Activated CD8-positive, alpha-beta T cell treated with anti-CD3 and anti-CD28 coated beads for 36 hours (primary cell): ENCODE measurements at regions not wholly inside any gene's neighbourhood (a gene's known extent, or its start where the extent isn't known, plus 50 kb on each side); places are given as distances from the start of the nearest gene placed in this dataset.

ENCODE experiments used
- ATAC-seq: fragments of 200-7000 bp; cut with Tn5 transposase; one replicate; pipeline ENCODE4 v1.10.0; 2021; ENCODE audit warnings: mild to moderate bottlenecking, moderate library complexity
- CTCF ChIA-PET: fragments of 350-600 bp; sonication (Branson Sonifier 250); formaldehyde crosslinking; loops from one replicate; lab custom pipeline; 2021; ENCODE audit warnings: antibody characterized with exemption; lab: Charles Lee
- POLR2A ChIA-PET: fragments of 350-600 bp; sonication (Branson Sonifier 250); formaldehyde crosslinking; loops from one replicate; lab custom pipeline; 2021; ENCODE audit warnings: antibody characterized with exemption; lab: Charles Lee
- DNase-seq: peaks from one replicate; pipeline ENCODE4 v3.0.0-alpha.2; 2020
- H3K27ac Mint-ChIP-seq: one replicate; pipeline ENCODE4 v1.8.0; 2021; ENCODE audit warnings: mild to moderate bottlenecking, mixed read lengths
- H3K27me3 Mint-ChIP-seq: one replicate; pipeline ENCODE4 v1.8.0; 2021; ENCODE audit warnings: mixed read lengths
- H3K36me3 Mint-ChIP-seq: one replicate; pipeline ENCODE4 v1.8.0; 2021; ENCODE audit warnings: low read depth, mixed read lengths
- H3K4me1 Mint-ChIP-seq: one replicate; pipeline ENCODE4 v1.8.0; 2021; ENCODE audit warnings: low read depth, mixed read lengths
- H3K4me3 Mint-ChIP-seq: one replicate; pipeline ENCODE4 v1.8.0; 2021; ENCODE audit warnings: mild to moderate bottlenecking, moderate library complexity, mixed read lengths
- H3K9me3 Mint-ChIP-seq: one replicate; pipeline ENCODE4 v1.8.0; 2021; ENCODE audit warnings: mixed read lengths
- CTCF ChIP-seq: fragments of 200-600 bp; IDR thresholded peaks from one replicate; pipeline ENCODE4 v1.8.0; 2022; ENCODE audit warnings: antibody characterized with exemption, mild to moderate bottlenecking
- intact Hi-C: fragments of 100-400 bp; cut with micrococcal nuclease; formaldehyde crosslinking; loops from one replicate; pipeline ENCODE4 v1.10.0; 2022

GRCh38 chr3:72658466-72659100 lies 189.7 kb downstream of the SHQ1 start:
- ChIA-PET CTCF (interaction anchor here (0.7 to 1.8 kb wide), 3 partner anchors 8 to 161 kb away, joined by 3 to 15 read pairs (median 3); no protein-coding TSS in a partner anchor), POLR2A (interaction anchor here (0.7 to 1.5 kb wide), 2 partner anchors 15 to 82 kb away, joined by 3 read pairs; no protein-coding TSS in a partner anchor)
- intact Hi-C loops: no loop called here
- Mint-ChIP-seq H3K36me3 (no peaks in the 10 kb centered on the region), H3K4me1 (peaks cover 15% of the 10 kb centered on the region), H3K27me3 (peaks cover 17% of the 10 kb centered on the region), H3K4me3 (no peak overlapping the region), H3K9me3 (no peaks in the 10 kb centered on the region), H3K27ac (no peak overlapping the region)
- TF ChIP-seq CTCF: no peak
- ATAC-seq (no peak), DNase-seq (no peak)

GRCh38 chr3:72657666-72658065 lies 190.6 kb downstream of the SHQ1 start:
- Mint-ChIP-seq H3K9me3 (no peaks in the 10 kb centered on the region), H3K36me3 (no peaks in the 10 kb centered on the region), H3K4me3 (no peak overlapping the region), H3K4me1 (peaks cover 15% of the 10 kb centered on the region), H3K27me3 (peaks cover 17% of the 10 kb centered on the region), H3K27ac (no peak overlapping the region)
- POLR2A ChIA-PET: interaction anchor here (1.5 kb wide), 1 partner anchor 14 kb away, joined by 3 read pairs; no protein-coding TSS in a partner anchor
- no peak for TF ChIP-seq CTCF
- DNase-seq (peak; percentile 74), ATAC-seq (peak; percentile 95)
- intact Hi-C loops: no loop called here
- CTCF ChIA-PET: interaction anchor here (0.7 to 1.8 kb wide), 4 partner anchors 9 to 165 kb away, joined by 3 to 15 read pairs (median 3); no protein-coding TSS in a partner anchor

GRCh38 chr3:72655723-72656122 lies 192.5 kb downstream of the SHQ1 start:
- H3K36me3 Mint-ChIP-seq: no peaks in the 10 kb centered on the region
- ATAC-seq (no peak), DNase-seq (peak; percentile 11)
- CTCF ChIA-PET: interaction anchor here (0.5 to 2.3 kb wide), 2 partner anchors 10 to 780 kb away, joined by 3 to 12 read pairs; no protein-coding TSS in a partner anchor
- peaks cover 15% of the 10 kb centered on the region for H3K4me1 Mint-ChIP-seq
- H3K27ac Mint-ChIP-seq: no peak overlapping the region
- POLR2A ChIA-PET: no interaction called here
- intact Hi-C loops: no loop called here
- H3K9me3 Mint-ChIP-seq: peaks cover 7% of the 10 kb centered on the region
- H3K27me3 Mint-ChIP-seq: peaks cover 17% of the 10 kb centered on the region
- TF ChIP-seq CTCF: peak; percentile 30
- H3K4me3 Mint-ChIP-seq: no peak overlapping the region

- Mint-ChIP-seq H3K9me3 (peaks cover 7% of the 10 kb centered on the region), H3K36me3 (no peaks in the 10 kb centered on the region), H3K27ac (no peak overlapping the region), H3K27me3 (peaks cover 17% of the 10 kb centered on the region), H3K4me1 (peaks cover 15% of the 10 kb centered on the region), H3K4me3 (no peak overlapping the region)
- DNase-seq (no peak), ATAC-seq (no peak)
- intact Hi-C loops: no loop called here
- ChIA-PET POLR2A (no interaction called here), CTCF (interaction anchor here (2.3 kb wide), 1 partner anchor 11 kb away, joined by 12 read pairs; no protein-coding TSS in a partner anchor)
- no peak for TF ChIP-seq CTCF
These were observed 193.1 kb downstream of the SHQ1 start for GRCh38 chr3:72655131-72655551.

GRCh38 chr3:72652395-72652794 lies 195.8 kb downstream of the SHQ1 start:
- no peak for TF ChIP-seq CTCF
- ATAC-seq (no peak), DNase-seq (no peak)
- Mint-ChIP-seq H3K36me3 (no peaks in the 10 kb centered on the region), H3K27ac (no peak overlapping the region), H3K9me3 (peaks cover 7% of the 10 kb centered on the region), H3K27me3 (peaks cover 9% of the 10 kb centered on the region), H3K4me1 (peaks cover under 1% of the 10 kb centered on the region), H3K4me3 (no peak overlapping the region)
- intact Hi-C loops: no loop called here
- POLR2A ChIA-PET: no interaction called here
- CTCF ChIA-PET: interaction anchor here (2.5 kb wide), 1 partner anchor 14 kb away, joined by 12 read pairs; no protein-coding TSS in a partner anchor
